ENCODE measurements at regions not wholly inside any gene's neighbourhood (a gene's known extent, or its start where the extent isn't known, plus 50 kb on each side); places are given as distances from the start of the nearest gene placed in this dataset.

GRCh38 chr5:96113170-96113939 is 151.7 kb upstream of the ELL2 start:
- no peak for TF ChIP-seq CTCF (conservative IDR thresholded peaks at IDR 0.05 in 1 of 2, IDR thresholded peaks at IDR 0.05 in 1 of 2; ENCODE audit: extremely low read depth in 1 of 2, insufficient read depth in 1 of 2, low read depth in 1 of 2, low read length in 2 of 2)
- no peak for TF ChIP-seq EZH2 (IDR thresholded peaks at IDR 0.05; ENCODE audit: borderline replicate concordance, low read length)

Measured in mammary epithelial cell (primary cell).